PFSK-1 (cell line): ENCODE measurements at regions not wholly inside any gene's neighbourhood (a gene's known extent, or its start where the extent isn't known, plus 50 kb on each side); places are given as distances from the start of the nearest gene placed in this dataset.

Source experiments
- FOXP2 ChIP-seq: optimal IDR thresholded peaks from 2 replicates; pipeline ENCODE3; 2011; ENCODE audit warnings: borderline replicate concordance, control low read depth, inconsistent platforms; ENCODE audit not compliant: insufficient read depth; ENCODE audit errors: extremely low read length, extremely low read depth
- POLR2AphosphoS5 ChIP-seq: IDR thresholded peaks from 2 replicates; pipeline ENCODE4 v1.6.1; 2012; ENCODE audit warnings: low read depth, mild to moderate bottlenecking, control low read depth, low read length, moderate library complexity
- SIN3A ChIP-seq: IDR thresholded peaks from 2 replicates; pipeline ENCODE4 v1.6.1; 2012; ENCODE audit warnings: mild to moderate bottlenecking, low read length, moderate library complexity, borderline replicate concordance; ENCODE audit not compliant: insufficient read depth
- TAF1 ChIP-seq: IDR thresholded peaks from 2 replicates; pipeline ENCODE4 v1.6.1; 2012; ENCODE audit warnings: low read length, control low read depth, borderline replicate concordance; ENCODE audit not compliant: insufficient read depth
- TF ChIP-seq, protein P1 (sequence below), 2 experiments: IDR thresholded peaks; 2 replicates each; pipeline versions ENCODE4 v1.6.1 to v1.8.0; 2011 to 2012; ENCODE audit warnings: low read depth in 2 of 2, low read length in 2 of 2, control low read depth in 1 of 2, inconsistent platforms in 1 of 2, mild to moderate bottlenecking in 1 of 2, moderate library complexity in 1 of 2; ENCODE audit not compliant: insufficient read depth in 1 of 2

DNA sequence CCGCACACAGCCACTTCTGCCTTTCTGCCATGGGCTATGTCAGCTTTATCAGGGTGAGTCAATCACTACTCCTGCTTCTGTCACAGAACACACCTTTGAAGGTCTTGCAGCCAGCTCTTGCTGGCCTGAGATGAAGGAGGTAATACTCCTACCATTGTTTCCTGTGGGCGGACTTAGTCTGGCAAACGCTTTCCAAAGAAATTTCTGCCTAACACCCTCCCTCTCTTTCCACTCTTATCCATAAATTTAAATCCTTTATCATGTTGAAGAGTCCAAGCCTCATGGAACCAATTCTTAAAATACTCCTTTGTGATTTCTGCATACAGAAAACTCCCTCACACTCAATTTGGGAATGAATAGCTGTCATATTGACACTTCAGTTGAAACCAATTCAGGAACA is 633.1 kb upstream of the CHRM3 start:
- no peak for TF ChIP-seq FOXP2
- TF ChIP-seq SIN3A = no peak
- TF ChIP-seq TAF1 = no peak
- TF ChIP-seq, protein P1, sequence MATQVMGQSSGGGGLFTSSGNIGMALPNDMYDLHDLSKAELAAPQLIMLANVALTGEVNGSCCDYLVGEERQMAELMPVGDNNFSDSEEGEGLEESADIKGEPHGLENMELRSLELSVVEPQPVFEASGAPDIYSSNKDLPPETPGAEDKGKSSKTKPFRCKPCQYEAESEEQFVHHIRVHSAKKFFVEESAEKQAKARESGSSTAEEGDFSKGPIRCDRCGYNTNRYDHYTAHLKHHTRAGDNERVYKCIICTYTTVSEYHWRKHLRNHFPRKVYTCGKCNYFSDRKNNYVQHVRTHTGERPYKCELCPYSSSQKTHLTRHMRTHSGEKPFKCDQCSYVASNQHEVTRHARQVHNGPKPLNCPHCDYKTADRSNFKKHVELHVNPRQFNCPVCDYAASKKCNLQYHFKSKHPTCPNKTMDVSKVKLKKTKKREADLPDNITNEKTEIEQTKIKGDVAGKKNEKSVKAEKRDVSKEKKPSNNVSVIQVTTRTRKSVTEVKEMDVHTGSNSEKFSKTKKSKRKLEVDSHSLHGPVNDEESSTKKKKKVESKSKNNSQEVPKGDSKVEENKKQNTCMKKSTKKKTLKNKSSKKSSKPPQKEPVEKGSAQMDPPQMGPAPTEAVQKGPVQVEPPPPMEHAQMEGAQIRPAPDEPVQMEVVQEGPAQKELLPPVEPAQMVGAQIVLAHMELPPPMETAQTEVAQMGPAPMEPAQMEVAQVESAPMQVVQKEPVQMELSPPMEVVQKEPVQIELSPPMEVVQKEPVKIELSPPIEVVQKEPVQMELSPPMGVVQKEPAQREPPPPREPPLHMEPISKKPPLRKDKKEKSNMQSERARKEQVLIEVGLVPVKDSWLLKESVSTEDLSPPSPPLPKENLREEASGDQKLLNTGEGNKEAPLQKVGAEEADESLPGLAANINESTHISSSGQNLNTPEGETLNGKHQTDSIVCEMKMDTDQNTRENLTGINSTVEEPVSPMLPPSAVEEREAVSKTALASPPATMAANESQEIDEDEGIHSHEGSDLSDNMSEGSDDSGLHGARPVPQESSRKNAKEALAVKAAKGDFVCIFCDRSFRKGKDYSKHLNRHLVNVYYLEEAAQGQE (IDR thresholded peaks at IDR 0.05; ENCODE audit: insufficient read depth in 1 of 2, low read depth in 2 of 2, low read length in 2 of 2) = no peak
- TF ChIP-seq POLR2AphosphoS5 = no peak

DNA sequence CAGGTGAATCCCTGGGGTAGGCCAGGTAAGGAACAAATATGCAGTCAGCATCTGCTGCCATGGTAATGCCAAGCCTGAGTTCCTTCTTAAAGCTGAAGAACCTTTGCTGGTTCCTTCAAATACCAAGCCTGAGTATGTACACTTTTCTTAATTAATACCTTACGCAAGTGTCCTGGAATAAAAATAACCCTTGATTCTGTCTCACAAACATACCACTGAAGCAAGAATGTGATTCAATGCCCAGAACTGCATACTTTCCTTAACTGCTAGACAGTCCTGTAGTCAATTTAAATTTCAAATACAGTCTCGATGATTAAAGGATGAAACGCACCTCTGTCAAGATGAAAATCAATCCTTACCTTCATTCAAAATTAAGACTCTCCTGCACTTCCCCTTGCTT is 634.0 kb upstream of the CHRM3 start:
- no peak for TF ChIP-seq TAF1
- no peak for TF ChIP-seq POLR2AphosphoS5
- no peak for TF ChIP-seq SIN3A
- no peak for TF ChIP-seq FOXP2
- TF ChIP-seq, protein P1 (IDR thresholded peaks at IDR 0.05; ENCODE audit: insufficient read depth in 1 of 2, low read depth in 2 of 2, low read length in 2 of 2) = no peak

DNA sequence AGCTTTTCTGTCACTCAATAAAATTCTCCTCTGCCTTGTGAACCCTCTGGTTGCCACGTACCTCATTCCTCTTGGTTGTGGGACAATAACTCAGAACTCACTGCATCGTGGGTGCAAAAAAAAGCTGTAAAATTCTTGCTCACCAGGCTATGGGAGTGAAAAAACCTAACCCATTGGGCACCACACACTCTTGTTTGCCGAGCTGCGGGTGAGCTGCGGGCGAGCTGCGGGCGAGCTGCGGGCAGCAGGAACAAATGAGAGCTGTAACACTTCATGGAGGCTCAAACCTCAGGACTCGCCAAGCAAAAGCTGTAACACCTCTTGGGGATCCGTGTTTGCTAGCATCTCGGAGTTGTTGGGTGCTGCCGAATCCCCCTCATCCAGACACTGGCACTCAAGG is 641.3 kb upstream of the CHRM3 start:
- TF ChIP-seq, protein P1 (IDR thresholded peaks at IDR 0.05; ENCODE audit: insufficient read depth in 1 of 2, low read depth in 2 of 2, low read length in 2 of 2) = no peak
- TF ChIP-seq FOXP2 (no peak), POLR2AphosphoS5 (no peak), TAF1 (no peak), SIN3A (no peak)

DNA sequence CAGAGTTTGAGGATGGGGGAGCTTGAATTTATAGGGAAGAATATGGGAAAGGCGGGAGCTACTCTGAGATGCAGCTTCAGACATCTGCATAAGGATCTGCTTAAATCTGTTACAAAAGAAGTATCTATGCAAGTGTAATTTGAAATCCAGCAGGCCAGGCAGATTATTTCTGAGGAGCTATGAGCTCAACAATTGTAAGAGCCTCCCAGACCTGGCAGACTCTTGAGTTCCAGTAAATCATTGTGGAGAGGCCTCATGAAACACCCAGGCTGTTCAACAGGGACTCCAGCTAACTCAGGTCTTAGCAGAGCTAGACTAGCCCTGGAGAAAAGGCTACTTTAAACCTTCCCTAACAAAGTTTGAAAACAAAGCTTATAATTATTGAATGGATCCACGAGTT is 647.5 kb upstream of the CHRM3 start:
- no peak for TF ChIP-seq FOXP2
- no peak for TF ChIP-seq TAF1
- no peak for TF ChIP-seq SIN3A
- no peak for TF ChIP-seq POLR2AphosphoS5
- TF ChIP-seq, protein P1 (IDR thresholded peaks at IDR 0.05; ENCODE audit: insufficient read depth in 1 of 2, low read depth in 2 of 2, low read length in 2 of 2) = no peak

DNA sequence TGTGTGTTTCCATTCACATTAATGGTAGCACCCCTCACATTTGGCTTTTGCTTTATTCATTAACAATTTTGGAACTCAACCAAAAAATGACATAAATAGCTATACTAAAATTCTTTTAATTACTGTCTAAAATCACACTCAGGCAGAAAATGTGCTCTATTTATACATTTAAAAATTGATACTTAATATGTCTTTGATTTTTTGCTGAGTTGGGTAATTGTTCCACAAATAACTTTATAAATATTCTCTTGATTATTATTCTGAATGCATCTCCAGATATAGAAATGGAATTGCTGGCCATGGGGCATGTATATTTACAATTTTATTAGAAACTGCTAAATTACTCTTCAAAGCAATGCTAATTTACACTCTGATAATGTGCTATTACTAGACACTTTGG is 658.7 kb upstream of the CHRM3 start:
- no peak for TF ChIP-seq FOXP2
- TF ChIP-seq POLR2AphosphoS5 = no peak
- no peak for TF ChIP-seq TAF1
- TF ChIP-seq, protein P1 (IDR thresholded peaks at IDR 0.05; ENCODE audit: insufficient read depth in 1 of 2, low read depth in 2 of 2, low read length in 2 of 2) = no peak
- TF ChIP-seq SIN3A = no peak
